ENCODE measurements at regions not wholly inside any gene's neighbourhood (a gene's known extent, or its start where the extent isn't known, plus 50 kb on each side); places are given as distances from the start of the nearest gene placed in this dataset.

DNA sequence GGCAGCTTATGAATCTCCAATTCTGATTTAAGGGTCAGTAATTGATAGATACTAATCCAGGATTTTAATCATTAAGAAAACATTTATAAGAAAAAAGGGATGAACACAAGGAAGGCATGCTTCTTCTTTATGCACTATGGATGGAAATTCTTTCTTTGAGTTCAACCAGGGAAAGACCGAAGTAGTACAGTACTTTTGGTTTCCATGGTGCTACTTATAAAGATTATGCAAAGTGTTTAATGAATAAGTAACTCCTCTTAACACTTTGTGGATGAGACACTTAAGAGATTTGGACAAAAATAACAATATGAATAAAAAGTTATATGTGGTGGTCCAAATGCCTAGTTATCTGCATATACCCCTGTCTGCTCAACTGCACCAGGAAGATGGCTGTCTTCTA is 666.5 kb upstream of the FANCL start:
- Histone ChIP-seq H4K20me1 (ENCODE audit: insufficient read depth, low read length) (no peaks in the 10 kb centered on the region), H3K27ac (ENCODE audit: low read length) (no peak overlapping the region), H3F3A (ENCODE audit: insufficient read depth, low read length) (no peaks in the 10 kb centered on the region), H3K9ac (ENCODE audit: low read length) (no peak overlapping the region), H3K4me1 (ENCODE audit: low read length) (no peaks in the 10 kb centered on the region), H3K36me3 (replicated peaks; ENCODE audit: insufficient read depth, low read length) (no peaks in the 10 kb centered on the region), H3K9me3 (replicated peaks; ENCODE audit: insufficient read depth, low read length) (no peaks in the 10 kb centered on the region), H3K4me2 (ENCODE audit: low read depth, low read length) (no peak overlapping the region), H3K27me3 (replicated peaks; ENCODE audit: insufficient read depth, low read length) (no peaks in the 10 kb centered on the region), H3K9me2 (replicated peaks; ENCODE audit: insufficient read depth, low read length) (no peaks in the 10 kb centered on the region), H3K79me2 (ENCODE audit: low read length) (no peaks in the 10 kb centered on the region), H2AFZ (ENCODE audit: low read length) (no peak overlapping the region), H3K4me3 (ENCODE audit: low read length) (no peak overlapping the region)
- TF ChIP-seq EZH2phosphoT487 (IDR thresholded peaks at IDR 0.05; ENCODE audit: low read length) (no peak), EZH2 (optimal IDR thresholded peaks at IDR 0.05; ENCODE audit: low read depth, low read length) (no peak)
- no peak for DNase-seq

DNA sequence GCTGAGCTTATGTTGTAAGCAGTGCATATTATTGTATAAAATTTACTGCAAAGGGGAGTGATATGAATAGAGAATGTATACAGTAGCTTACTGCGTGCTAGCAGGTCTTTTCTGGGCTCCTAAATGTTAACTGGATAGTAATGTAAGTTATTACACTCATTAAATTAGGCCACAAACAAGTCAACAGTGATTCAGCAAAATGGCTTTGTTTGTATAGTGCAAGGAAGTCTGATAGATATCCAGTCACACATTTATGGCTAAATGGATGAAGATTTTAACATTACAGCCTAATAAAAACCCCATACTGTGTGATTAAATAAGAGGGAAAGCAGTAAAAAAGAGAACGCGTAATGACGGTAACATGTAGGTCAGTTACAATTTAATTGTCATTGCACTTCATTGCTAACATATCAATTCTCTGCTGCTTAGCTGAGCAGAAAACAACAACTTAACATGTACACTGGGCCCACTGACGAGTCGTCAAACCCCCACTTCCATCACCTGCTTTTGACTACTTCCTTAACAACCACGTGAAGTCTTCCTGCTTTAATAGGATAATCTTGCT is 665.0 kb upstream of the FANCL start:
- Histone ChIP-seq H3K27me3 (replicated peaks; ENCODE audit: insufficient read depth, low read length) (no peaks in the 10 kb centered on the region), H3K4me3 (ENCODE audit: low read length) (no peak overlapping the region), H3K36me3 (replicated peaks; ENCODE audit: insufficient read depth, low read length) (no peaks in the 10 kb centered on the region), H3F3A (ENCODE audit: insufficient read depth, low read length) (no peaks in the 10 kb centered on the region), H2AFZ (ENCODE audit: low read length) (no peak overlapping the region), H3K4me2 (ENCODE audit: low read depth, low read length) (no peak overlapping the region), H3K9ac (ENCODE audit: low read length) (no peak overlapping the region), H3K9me3 (replicated peaks; ENCODE audit: insufficient read depth, low read length) (no peaks in the 10 kb centered on the region), H3K4me1 (ENCODE audit: low read length) (no peaks in the 10 kb centered on the region), H4K20me1 (ENCODE audit: insufficient read depth, low read length) (no peaks in the 10 kb centered on the region), H3K79me2 (ENCODE audit: low read length) (no peaks in the 10 kb centered on the region), H3K27ac (ENCODE audit: low read length) (no peak overlapping the region), H3K9me2 (replicated peaks; ENCODE audit: insufficient read depth, low read length) (no peaks in the 10 kb centered on the region)
- TF ChIP-seq, protein P1, sequence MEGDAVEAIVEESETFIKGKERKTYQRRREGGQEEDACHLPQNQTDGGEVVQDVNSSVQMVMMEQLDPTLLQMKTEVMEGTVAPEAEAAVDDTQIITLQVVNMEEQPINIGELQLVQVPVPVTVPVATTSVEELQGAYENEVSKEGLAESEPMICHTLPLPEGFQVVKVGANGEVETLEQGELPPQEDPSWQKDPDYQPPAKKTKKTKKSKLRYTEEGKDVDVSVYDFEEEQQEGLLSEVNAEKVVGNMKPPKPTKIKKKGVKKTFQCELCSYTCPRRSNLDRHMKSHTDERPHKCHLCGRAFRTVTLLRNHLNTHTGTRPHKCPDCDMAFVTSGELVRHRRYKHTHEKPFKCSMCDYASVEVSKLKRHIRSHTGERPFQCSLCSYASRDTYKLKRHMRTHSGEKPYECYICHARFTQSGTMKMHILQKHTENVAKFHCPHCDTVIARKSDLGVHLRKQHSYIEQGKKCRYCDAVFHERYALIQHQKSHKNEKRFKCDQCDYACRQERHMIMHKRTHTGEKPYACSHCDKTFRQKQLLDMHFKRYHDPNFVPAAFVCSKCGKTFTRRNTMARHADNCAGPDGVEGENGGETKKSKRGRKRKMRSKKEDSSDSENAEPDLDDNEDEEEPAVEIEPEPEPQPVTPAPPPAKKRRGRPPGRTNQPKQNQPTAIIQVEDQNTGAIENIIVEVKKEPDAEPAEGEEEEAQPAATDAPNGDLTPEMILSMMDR (IDR thresholded peaks at IDR 0.05; ENCODE audit: low read length): no peak
- TF ChIP-seq EZH2phosphoT487 (IDR thresholded peaks at IDR 0.05; ENCODE audit: low read length) (no peak), EZH2 (optimal IDR thresholded peaks at IDR 0.05; ENCODE audit: low read depth, low read length) (no peak)
- DNase-seq: no peak

DNA sequence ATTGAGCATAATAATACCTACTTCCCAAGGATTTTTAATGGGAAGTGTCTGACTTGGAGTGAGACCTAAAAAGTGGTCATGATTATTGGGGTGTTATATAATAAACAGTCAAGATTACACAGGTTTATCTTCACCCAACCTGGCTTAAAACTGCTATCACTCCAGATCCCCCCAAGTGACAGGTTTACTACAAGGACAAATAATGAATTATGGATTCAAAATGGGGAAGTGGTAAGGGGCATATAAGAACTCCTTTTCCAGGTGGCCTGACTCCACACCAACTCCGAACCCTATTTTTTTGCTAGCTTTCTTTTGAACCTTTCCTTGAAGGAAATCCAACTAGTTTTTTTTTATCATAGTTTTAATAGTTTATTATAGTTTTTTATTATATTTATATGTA is 663.0 kb upstream of the FANCL start:
- no peaks in the 10 kb centered on the region for H3K27me3 ChIP-seq (replicated peaks; ENCODE audit: insufficient read depth, low read length)
- no peak overlapping the region for H3K27ac ChIP-seq (ENCODE audit: low read length)
- no peak overlapping the region for H3K4me2 ChIP-seq (ENCODE audit: low read depth, low read length)
- no peaks in the 10 kb centered on the region for H3K36me3 ChIP-seq (replicated peaks; ENCODE audit: insufficient read depth, low read length)
- no peaks in the 10 kb centered on the region for H3K9me3 ChIP-seq (replicated peaks; ENCODE audit: insufficient read depth, low read length)
- no peak overlapping the region for H2AFZ ChIP-seq (ENCODE audit: low read length)
- no peaks in the 10 kb centered on the region for H4K20me1 ChIP-seq (ENCODE audit: insufficient read depth, low read length)
- H3F3A ChIP-seq (ENCODE audit: insufficient read depth, low read length): no peaks in the 10 kb centered on the region
- no peaks in the 10 kb centered on the region for H3K79me2 ChIP-seq (ENCODE audit: low read length)
- no peak overlapping the region for H3K4me3 ChIP-seq (ENCODE audit: low read length)
- H3K4me1 ChIP-seq (ENCODE audit: low read length): no peaks in the 10 kb centered on the region
- no peaks in the 10 kb centered on the region for H3K9me2 ChIP-seq (replicated peaks; ENCODE audit: insufficient read depth, low read length)
- DNase-seq: no peak
- H3K9ac ChIP-seq (ENCODE audit: low read length): no peak overlapping the region
- TF ChIP-seq, protein P1 (IDR thresholded peaks at IDR 0.05; ENCODE audit: low read length): no peak
- TF ChIP-seq EZH2phosphoT487 (IDR thresholded peaks at IDR 0.05; ENCODE audit: low read length) (no peak), EZH2 (optimal IDR thresholded peaks at IDR 0.05; ENCODE audit: low read depth, low read length) (no peak)

DNA sequence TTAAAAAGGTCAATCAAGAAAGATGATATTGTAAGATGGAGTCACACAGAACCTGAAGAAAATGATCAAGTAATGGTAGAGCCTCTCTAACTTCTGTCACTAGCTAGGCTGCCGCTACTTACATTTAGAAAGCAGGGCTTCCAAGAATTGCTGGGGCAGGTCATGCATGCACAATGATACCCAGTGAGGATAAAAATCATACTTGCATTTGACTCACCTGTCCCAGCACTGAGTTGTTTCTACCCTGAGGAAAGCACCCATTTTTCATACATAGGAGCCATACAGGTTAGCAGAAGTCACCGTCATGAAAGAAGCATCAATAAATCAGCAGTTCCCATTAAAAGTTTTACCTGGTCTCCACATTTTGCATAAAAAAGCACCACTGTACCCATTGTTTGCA is 662.3 kb upstream of the FANCL start:
- Histone ChIP-seq H3K4me2 (ENCODE audit: low read depth, low read length) (no peak overlapping the region), H3F3A (ENCODE audit: insufficient read depth, low read length) (no peaks in the 10 kb centered on the region)
- TF ChIP-seq, protein P1 (IDR thresholded peaks at IDR 0.05; ENCODE audit: low read length): no peak
- TF ChIP-seq EZH2 (optimal IDR thresholded peaks at IDR 0.05; ENCODE audit: low read depth, low read length) (no peak), EZH2phosphoT487 (IDR thresholded peaks at IDR 0.05; ENCODE audit: low read length) (no peak)

More for the DNA sequence above, 662.3 kb upstream of the FANCL start:
- no peaks in the 10 kb centered on the region for H3K27me3 ChIP-seq (replicated peaks; ENCODE audit: insufficient read depth, low read length)
- no peak overlapping the region for H3K27ac ChIP-seq (ENCODE audit: low read length)
- H3K9me3 ChIP-seq (replicated peaks; ENCODE audit: insufficient read depth, low read length): no peaks in the 10 kb centered on the region
- H3K9ac ChIP-seq (ENCODE audit: low read length): no peak overlapping the region
- H3K36me3 ChIP-seq (replicated peaks; ENCODE audit: insufficient read depth, low read length): no peaks in the 10 kb centered on the region
- H3K4me3 ChIP-seq (ENCODE audit: low read length): no peak overlapping the region
- H4K20me1 ChIP-seq (ENCODE audit: insufficient read depth, low read length): no peaks in the 10 kb centered on the region
- H3K4me1 ChIP-seq (ENCODE audit: low read length): no peaks in the 10 kb centered on the region
- H3K9me2 ChIP-seq (replicated peaks; ENCODE audit: insufficient read depth, low read length): no peaks in the 10 kb centered on the region
- no peak overlapping the region for H2AFZ ChIP-seq (ENCODE audit: low read length)
- H3K79me2 ChIP-seq (ENCODE audit: low read length): no peaks in the 10 kb centered on the region
- no peak for DNase-seq

Data from MM.1S (cell line).